Testis (tissue), 2 donors: ENCODE measurements at regions not wholly inside any gene's neighbourhood (a gene's known extent, or its start where the extent isn't known, plus 50 kb on each side); places are given as distances from the start of the nearest gene placed in this dataset.

Source experiments
- DNase-seq: peaks from one replicate; pipeline ENCODE4 v3.0.0-alpha.2; 2019
- H3K27ac ChIP-seq, 2 donors: fragments of 200-600 bp; sonication (generic); one replicate each; pipeline ENCODE4 v1.5.1; 2019
- H3K27me3 ChIP-seq: fragments of 200-600 bp; sonication (generic); one replicate; pipeline ENCODE4 v1.5.1; 2019
- H3K36me3 ChIP-seq: fragments of 200-600 bp; sonication (generic); one replicate; pipeline ENCODE4 v1.5.1; 2017; ENCODE audit warnings: low read depth; ENCODE audit errors: missing control alignments
- H3K4me1 ChIP-seq: fragments of 200-600 bp; sonication (generic); one replicate; pipeline ENCODE4 v1.5.1; 2019
- H3K4me3 ChIP-seq, 2 donors: fragments of 200-600 bp; sonication (generic); one replicate each; pipeline ENCODE4 v1.5.1; 2017 to 2019
- H3K9me3 ChIP-seq: fragments of 200-600 bp; sonication (generic); one replicate; pipeline ENCODE4 v1.5.1; 2017
- POLR2A ChIP-seq: fragments of 450-650 bp; IDR thresholded peaks from one replicate; pipeline ENCODE4 v1.6.1; 2017; ENCODE audit warnings: antibody characterized with exemption, mild to moderate bottlenecking, moderate library complexity
- WGBS, 2 donors: methylation state at CpG; one replicate each; pipeline ENCODE4 v1.1.5; 2018; 5-methylcytosine and 5-hydroxymethylcytosine counted together
- intact Hi-C: fragments of 100-400 bp; cut with DNase I; formaldehyde crosslinking; loops from one replicate; pipeline ENCODE4 v1.15.1; 2023; ENCODE audit warnings: low total_unique reads
- TF ChIP-seq, protein P1 (sequence below), 3 experiments: fragments of 450-650 bp in 2 of 3; fragments of 200-600 bp in 1 of 3; sonication (generic) in 1 of 3; IDR thresholded peaks; one replicate each; pipeline ENCODE4 v1.5.1; 2016 to 2019; ENCODE audit warnings: antibody characterized with exemption in 3 of 3, mild to moderate bottlenecking in 2 of 3, moderate library complexity in 1 of 3

DNA sequence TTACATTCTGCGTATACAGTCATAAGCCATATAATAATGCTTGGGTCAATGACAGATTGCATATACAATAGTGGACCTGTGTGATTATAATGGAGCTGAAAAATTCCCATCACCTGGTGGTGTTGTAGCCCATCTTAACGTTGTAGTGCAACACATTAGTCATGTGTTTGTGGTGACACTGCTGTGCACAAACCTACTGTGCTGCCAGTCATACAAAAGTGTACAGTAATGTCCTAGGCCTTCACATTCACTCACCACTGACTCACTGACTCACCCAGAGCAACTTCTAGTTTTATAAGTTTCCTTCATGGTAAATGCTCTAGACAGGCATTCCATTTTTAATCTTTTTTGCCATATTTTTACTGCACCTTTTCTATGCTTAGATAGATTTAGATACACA lies 194.8 kb upstream of the SEL1L start:
- no peaks in the 10 kb centered on the region for H3K36me3 ChIP-seq
- whole genome bisulfite sequencing, 2 donors: 86 to 98% methylated on average over 2 of the region's 2 CpGs
- TF ChIP-seq, protein P1, sequence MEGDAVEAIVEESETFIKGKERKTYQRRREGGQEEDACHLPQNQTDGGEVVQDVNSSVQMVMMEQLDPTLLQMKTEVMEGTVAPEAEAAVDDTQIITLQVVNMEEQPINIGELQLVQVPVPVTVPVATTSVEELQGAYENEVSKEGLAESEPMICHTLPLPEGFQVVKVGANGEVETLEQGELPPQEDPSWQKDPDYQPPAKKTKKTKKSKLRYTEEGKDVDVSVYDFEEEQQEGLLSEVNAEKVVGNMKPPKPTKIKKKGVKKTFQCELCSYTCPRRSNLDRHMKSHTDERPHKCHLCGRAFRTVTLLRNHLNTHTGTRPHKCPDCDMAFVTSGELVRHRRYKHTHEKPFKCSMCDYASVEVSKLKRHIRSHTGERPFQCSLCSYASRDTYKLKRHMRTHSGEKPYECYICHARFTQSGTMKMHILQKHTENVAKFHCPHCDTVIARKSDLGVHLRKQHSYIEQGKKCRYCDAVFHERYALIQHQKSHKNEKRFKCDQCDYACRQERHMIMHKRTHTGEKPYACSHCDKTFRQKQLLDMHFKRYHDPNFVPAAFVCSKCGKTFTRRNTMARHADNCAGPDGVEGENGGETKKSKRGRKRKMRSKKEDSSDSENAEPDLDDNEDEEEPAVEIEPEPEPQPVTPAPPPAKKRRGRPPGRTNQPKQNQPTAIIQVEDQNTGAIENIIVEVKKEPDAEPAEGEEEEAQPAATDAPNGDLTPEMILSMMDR (IDR thresholded peaks at IDR 0.05): no peak
- no peak for TF ChIP-seq POLR2A
- H3K4me1 ChIP-seq: no peaks in the 10 kb centered on the region
- H3K27ac ChIP-seq: no peak overlapping the region
- no peak overlapping the region for H3K4me3 ChIP-seq
- DNase-seq: no peak
- no peaks in the 10 kb centered on the region for H3K9me3 ChIP-seq
- H3K27me3 ChIP-seq: no peaks in the 10 kb centered on the region
- intact Hi-C loops: no loop called here

DNA sequence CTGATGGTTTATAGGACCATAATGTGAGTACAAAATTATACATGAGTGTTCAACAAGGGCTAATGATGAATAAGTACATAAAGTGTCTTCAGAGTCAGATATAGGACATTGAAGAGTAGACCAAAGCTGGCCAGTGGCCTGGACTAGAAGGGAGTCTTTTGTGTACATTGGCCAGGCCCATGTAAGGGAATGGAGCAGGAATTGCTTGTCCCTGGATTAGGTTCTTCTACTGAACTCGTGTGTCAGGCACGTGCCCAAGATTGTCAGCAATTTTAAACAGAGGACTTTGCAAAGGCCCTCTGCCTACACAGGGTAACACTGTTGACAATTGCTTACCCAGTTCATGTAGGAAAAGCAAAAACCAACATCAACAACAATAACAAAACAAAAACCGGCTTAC lies 196.0 kb upstream of the SEL1L start:
- Histone ChIP-seq H3K27me3 (no peaks in the 10 kb centered on the region), H3K27ac (no peak overlapping the region), H3K9me3 (no peaks in the 10 kb centered on the region), H3K4me3 (no peak overlapping the region), H3K4me1 (no peaks in the 10 kb centered on the region), H3K36me3 (no peaks in the 10 kb centered on the region)
- DNase-seq: no peak
- TF ChIP-seq, protein P1 (IDR thresholded peaks at IDR 0.05): no peak
- no peak for TF ChIP-seq POLR2A
- WGBS, 2 donors: 70 to 71% methylated on average over 3 of the region's 3 CpGs
- intact Hi-C loops: no loop called here

DNA sequence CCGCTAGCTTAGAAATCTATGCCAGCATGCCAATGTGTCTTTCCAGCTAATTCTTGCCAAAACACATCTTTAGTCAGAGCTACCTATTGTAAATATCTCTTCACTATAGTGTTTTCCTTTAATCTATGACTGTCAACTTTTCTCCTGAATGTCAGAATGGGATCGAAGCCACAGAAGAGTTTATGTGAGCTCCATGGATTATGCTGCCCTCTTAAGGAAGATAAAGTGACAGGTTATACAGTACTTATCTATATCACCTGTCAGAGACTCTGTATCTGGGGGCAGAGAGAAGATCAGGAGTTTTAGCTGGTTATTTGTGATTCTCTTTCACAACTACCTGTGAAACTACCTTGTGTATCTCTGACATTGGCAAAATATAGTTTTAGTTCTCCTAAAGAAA lies 204.3 kb upstream of the SEL1L start:
- Histone ChIP-seq H3K4me1 (no peaks in the 10 kb centered on the region), H3K9me3 (no peaks in the 10 kb centered on the region), H3K4me3 (no peak overlapping the region), H3K27ac (no peak overlapping the region), H3K27me3 (no peaks in the 10 kb centered on the region), H3K36me3 (no peaks in the 10 kb centered on the region)
- 89 to 90% methylated on average over 2 of the region's 2 CpGs for WGBS, 2 donors
- no peak for DNase-seq
- intact Hi-C loops: no loop called here
- TF ChIP-seq, protein P1 (IDR thresholded peaks at IDR 0.05): no peak
- no peak for TF ChIP-seq POLR2A

DNA sequence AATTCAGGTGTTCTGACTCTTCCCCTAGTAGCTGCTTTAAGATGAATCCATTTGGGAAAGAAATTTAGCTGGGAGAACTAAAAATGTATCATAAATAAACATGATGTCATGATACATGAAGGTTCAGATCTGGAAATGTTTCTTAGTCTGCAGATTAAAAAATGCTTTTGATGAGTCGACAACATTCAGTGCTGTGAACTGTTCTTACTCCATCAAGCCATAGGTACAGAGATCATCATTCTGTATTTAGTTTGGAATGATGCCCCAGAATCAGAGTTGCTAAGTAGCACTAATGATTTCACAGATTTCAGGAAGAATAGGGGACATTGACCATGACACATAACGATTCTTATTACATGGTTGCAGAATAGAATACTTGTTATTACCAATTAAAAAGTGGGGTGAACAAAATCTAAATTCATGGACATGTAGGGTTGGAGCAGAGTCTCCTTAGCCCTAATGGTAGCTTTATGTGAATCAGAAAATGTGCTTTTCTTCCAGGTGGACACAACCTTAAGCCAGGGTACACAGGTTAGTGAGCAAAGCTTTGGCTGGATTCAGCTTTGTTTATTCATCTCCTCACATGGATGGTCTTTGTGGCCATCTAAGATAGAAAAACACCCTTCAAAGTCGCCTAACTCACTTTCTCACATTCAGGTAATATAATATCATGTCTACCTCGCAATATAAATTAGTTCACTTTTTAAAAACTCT lies 205.4 kb upstream of the SEL1L start:
- Histone ChIP-seq H3K27ac (no peak overlapping the region), H3K4me1 (no peaks in the 10 kb centered on the region), H3K27me3 (no peaks in the 10 kb centered on the region), H3K9me3 (no peaks in the 10 kb centered on the region), H3K4me3 (no peak overlapping the region), H3K36me3 (no peaks in the 10 kb centered on the region)
- intact Hi-C loops: no loop called here
- DNase-seq: no peak
- TF ChIP-seq, protein P1 (IDR thresholded peaks at IDR 0.05): no peak
- TF ChIP-seq POLR2A: no peak
- WGBS, 2 donors: 83 to 91% methylated on average over 4 of the region's 4 CpGs

DNA sequence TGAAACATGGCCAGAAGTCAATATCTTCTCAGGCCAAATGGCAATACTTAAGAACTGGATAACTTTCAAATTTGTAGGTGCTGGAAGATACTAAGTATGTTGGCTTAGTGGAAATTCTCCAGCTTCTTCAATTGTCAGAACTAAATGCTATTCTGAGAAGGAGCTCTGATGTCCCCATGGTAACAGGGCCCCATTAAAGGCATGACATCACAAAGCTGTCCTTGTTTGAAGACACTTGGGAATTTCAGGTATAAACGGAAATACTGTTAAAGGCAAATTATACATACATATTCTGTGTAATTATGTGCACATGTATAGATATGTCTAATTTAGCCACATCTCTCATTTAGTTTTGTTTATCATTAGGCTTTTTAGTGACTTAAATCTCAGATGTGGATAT lies 210.0 kb upstream of the SEL1L start:
- Histone ChIP-seq H3K36me3 (no peaks in the 10 kb centered on the region), H3K9me3 (no peaks in the 10 kb centered on the region), H3K4me1 (no peaks in the 10 kb centered on the region), H3K27me3 (no peaks in the 10 kb centered on the region), H3K4me3 (no peak overlapping the region), H3K27ac (no peak overlapping the region)
- intact Hi-C loops: no loop called here
- no peak for DNase-seq
- TF ChIP-seq, protein P1 (IDR thresholded peaks at IDR 0.05): no peak
- TF ChIP-seq POLR2A: no peak
- 83 to 89% methylated on average over 1 of the region's 1 CpG for WGBS, 2 donors
